ENCODE measurements at regions not wholly inside any gene's neighbourhood (a gene's known extent, or its start where the extent isn't known, plus 50 kb on each side); places are given as distances from the start of the nearest gene placed in this dataset.
"Not testable (repeated sequence)": the region's sequence is repeated elsewhere in the genome, so short reads cannot be mapped to it uniquely, and the experiment has no call there.

DNA sequence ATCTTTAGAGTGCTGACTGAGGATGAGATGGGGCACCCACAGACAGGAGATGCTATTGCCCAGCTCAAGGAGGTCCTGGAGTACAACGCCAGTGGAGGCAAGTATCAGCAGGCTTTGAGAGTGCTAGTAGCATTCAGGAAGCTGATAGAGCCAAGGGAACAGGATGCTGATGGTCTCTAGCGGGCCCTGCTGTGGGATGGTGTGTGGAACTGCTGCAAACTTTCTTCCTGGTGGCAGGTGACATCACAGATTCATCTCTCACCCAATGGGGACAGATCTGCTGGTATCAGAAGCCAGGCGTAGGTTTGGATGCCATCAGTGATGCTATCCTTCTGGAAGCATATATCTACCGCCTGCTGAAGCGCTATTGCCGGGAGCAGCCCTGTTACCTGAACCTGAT lies 609.8 kb upstream of the NCAM2 start:
- DNase-seq (ENCODE audit: low spot score), result no peak

DNA sequence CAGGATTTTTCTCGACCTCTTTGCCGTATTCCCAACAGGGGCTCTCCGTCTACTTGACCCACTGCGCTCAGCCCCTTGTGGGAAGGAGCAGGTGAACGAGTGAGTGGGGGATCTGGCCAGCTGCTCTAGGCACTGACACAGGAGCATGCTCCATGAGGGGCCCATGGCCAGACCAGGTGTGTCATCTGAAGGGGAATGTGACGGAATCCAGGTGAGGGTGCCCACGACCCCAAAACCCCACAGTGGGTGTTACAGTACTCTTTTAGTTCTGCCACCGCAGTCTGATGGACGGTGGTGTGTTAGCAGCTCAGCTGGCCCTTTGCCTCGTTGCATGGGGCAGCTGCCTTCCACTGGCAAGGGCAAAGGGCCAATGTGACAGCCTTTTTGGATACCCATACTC lies 601.4 kb upstream of the NCAM2 start:
- DNase-seq (ENCODE audit: low spot score), result no peak

- DNase-seq (ENCODE audit: low spot score), result no peak
Observed at GRCh38 chr21:20404915-20405314, 593.3 kb upstream of the NCAM2 start.

- DNase-seq (ENCODE audit: low spot score), result no peak
Observed at GRCh38 chr21:20418353-20418752, 579.9 kb upstream of the NCAM2 start.

GRCh38 chr21:20419772-20420171 lies 578.4 kb upstream of the NCAM2 start:
- no peak for DNase-seq (ENCODE audit: low spot score)

- no peak for DNase-seq (ENCODE audit: low spot score)
Observed at GRCh38 chr21:20424943-20425342, 573.3 kb upstream of the NCAM2 start.

DNA sequence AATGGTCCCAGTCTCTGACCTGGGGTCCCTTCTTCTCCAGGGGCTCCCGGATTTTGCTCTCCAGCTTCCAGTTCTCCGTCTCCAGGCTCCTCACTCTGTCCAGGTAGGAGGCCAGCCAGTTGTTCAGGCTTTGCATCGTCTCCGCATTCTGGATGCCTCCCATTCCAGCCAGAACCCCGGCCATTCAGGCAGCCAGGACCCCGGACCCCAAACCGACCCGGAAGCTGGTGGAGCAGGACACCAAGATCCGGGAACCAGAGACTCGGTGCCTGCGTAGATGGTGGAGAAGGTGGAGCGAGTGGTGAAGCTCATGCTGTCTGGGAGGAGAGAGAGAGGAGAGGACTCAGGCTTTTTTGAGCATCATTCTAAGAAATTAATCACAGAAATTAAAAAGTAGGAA lies 572.4 kb upstream of the NCAM2 start:
- DNase-seq (ENCODE audit: low spot score), result no peak

- DNase-seq (ENCODE audit: low spot score), result no peak
Observed at GRCh38 chr21:20440338-20440737, 557.9 kb upstream of the NCAM2 start.

GRCh38 chr21:20443558-20444155 lies 554.6 kb upstream of the NCAM2 start:
- DNase-seq (ENCODE audit: low spot score), result peak; percentile 5

GRCh38 chr21:20445971-20446370 lies 552.2 kb upstream of the NCAM2 start:
- DNase-seq (ENCODE audit: low spot score), result no peak

DNA sequence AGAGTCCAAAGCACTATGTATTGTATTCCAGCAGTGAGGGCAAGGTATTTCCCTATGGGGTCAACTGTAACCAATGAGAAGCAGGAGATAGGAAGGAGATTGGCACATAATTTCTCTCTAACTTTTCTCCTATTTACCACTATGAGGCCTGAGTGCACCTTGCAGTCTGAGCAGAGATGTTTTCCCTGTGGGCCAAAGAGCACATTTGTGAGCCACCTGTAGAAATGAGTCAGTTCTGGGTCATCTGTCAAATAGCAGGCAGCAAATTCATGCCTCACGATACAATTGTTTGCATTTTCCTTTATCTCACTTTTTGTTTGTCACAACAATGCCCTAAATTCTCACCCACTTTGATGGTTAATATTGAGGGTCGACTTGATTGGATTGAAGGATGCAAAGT lies 547.2 kb upstream of the NCAM2 start:
- DNase-seq (ENCODE audit: low spot score), result no peak

GRCh38 chr21:20452935-20453334 lies 545.3 kb upstream of the NCAM2 start:
- no peak for DNase-seq (ENCODE audit: low spot score)

DNA sequence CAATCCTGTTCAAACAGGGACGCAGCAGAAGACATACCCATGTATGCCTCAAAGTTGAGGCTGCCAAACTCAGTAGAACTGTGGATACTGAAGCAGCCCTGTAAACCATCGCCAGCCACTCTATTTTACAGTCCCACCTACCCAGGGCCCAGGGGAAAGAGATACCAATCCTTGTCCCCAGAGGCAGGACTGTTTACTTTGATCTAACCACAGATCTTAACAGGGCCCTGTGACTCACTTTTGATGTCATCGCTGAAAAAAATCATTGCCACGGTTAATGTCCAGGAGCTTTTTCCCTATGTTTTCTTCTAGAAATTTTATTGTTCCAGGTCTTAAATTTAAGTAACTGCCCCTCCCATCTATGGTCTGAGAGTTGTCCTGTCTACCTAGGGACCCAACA lies 538.4 kb upstream of the NCAM2 start:
- no peak for DNase-seq (ENCODE audit: low spot score)

GRCh38 chr21:20463362-20463761 lies 534.8 kb upstream of the NCAM2 start:
- DNase-seq (ENCODE audit: low spot score), result no peak

- no peak for DNase-seq (ENCODE audit: low spot score)
Observed at GRCh38 chr21:20469361-20469760, 528.8 kb upstream of the NCAM2 start.

DNA sequence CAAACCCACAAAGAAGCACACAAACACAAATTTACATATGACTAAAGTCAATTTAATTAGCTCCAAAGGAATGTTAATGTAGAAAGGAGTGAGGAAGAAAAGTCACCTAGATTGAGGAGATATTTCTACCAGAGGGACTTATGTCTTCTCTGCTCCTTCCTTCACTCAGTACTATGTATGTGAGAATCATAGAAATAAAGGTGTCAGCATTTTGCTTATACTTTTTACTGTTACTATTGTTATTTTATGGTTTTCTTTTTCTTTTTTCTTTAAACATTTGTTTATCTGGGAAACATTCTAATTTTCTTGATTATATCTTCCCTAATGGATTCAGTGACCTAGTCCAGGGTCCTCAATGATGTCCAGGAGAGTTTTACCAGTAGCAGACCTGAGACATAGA lies 511.9 kb upstream of the NCAM2 start:
- no peak for DNase-seq (ENCODE audit: low spot score)

GRCh38 chr21:20502915-20503314 lies 495.3 kb upstream of the NCAM2 start:
- DNase-seq (ENCODE audit: low spot score), result not testable (repeated sequence)

GRCh38 chr21:20507783-20508182 lies 490.4 kb upstream of the NCAM2 start:
- no peak for DNase-seq (ENCODE audit: low spot score)

DNA sequence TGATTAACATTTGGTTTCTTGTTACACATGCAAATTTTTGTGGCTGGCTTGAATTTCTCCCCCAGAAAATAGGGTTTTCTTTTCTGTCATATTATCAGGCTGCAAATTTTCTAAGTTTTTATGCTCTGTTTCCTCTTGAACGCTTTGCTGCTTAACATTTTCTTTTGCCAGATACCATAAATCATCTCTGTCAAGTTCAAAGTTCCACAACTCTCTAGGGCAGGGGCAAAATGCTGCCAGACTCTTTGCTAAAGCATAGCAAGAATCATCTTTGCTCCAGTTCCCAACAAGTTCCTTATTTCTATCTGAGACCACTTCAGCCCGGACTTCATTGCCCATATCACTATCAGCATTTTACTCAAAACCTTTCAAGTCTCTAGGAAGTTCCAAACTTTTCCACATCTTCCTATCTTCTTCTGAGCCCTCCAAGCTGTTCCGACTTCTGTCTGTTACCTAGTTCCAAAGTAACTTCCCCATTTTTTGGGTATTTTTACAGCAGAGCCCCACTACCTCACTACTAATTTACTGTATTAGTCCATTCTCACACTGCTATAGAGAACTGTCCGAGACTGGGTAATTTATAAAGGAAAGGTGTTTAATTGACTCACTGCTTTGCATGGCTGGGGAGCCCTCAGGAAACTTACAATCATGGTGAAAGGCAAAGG lies 486.9 kb upstream of the NCAM2 start:
- no peak for DNase-seq (ENCODE audit: low spot score)

GRCh38 chr21:20515446-20515845 lies 482.8 kb upstream of the NCAM2 start:
- DNase-seq (ENCODE audit: low spot score), result no peak

GRCh38 chr21:20519076-20519475 lies 479.1 kb upstream of the NCAM2 start:
- DNase-seq (ENCODE audit: low spot score), result no peak

GRCh38 chr21:20522611-20523010 lies 475.6 kb upstream of the NCAM2 start:
- DNase-seq (ENCODE audit: low spot score), result no peak

DNA sequence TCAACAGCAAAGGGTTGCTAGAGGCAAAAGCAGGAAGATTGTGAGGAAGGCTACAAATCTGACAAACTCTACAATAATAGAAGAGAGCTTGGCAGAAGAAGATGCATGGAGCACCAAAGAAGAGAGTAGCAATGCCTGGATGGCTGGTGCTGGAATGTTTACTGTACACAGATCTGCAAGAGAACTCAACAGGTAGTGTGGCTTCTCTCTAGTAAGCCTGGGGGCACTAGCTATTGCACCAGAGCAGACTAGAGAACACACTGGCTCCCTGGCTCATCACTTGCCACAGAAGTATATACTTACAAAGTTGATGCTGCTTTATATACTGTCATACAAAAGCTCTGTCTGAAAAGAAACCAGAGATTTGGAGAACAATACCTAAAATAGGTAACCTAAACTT lies 475.0 kb upstream of the NCAM2 start:
- DNase-seq (ENCODE audit: low spot score), result no peak

GRCh38 chr21:20527731-20528460 lies 470.3 kb upstream of the NCAM2 start:
- DNase-seq (ENCODE audit: low spot score), result no peak

Measured in HuH-7.5 (cell line).